GM12878 (cell line): ENCODE measurements at regions not wholly inside any gene's neighbourhood (a gene's known extent, or its start where the extent isn't known, plus 50 kb on each side); places are given as distances from the start of the nearest gene placed in this dataset.

Source experiments
- ATAC-seq: fragments of 200-7000 bp; cut with Tn5 transposase; 3 replicates; pipeline ENCODE4 v1.9.1; 2020; ENCODE audit warnings: mild to moderate bottlenecking, moderate library complexity
- BruUV-seq: library from RNA; stranded (reverse); fragments of 400-500 nt; replicated peaks from 2 replicates; lab custom pipeline; 2021; lab: Mats Ljungman, UMichigan
- CTCF ChIA-PET: fragments of 300-600 bp; sonication (Branson Sonifier 250); formaldehyde crosslinking; extraction: SDS; loops from one replicate; lab custom pipeline; 2021; ENCODE audit warnings: inconsistent platforms; lab: Yijun Ruan, JAX
- POLR2A ChIA-PET: fragments of 350-600 bp; formaldehyde crosslinking; extraction: SDS; loops from one replicate; lab custom pipeline; 2021; ENCODE audit warnings: inconsistent platforms; lab: Charles Lee
- RAD21 ChIA-PET: fragments of 300-600 bp; sonication (Branson Sonifier 250); formaldehyde crosslinking; loops from one replicate; lab custom pipeline; 2023; ENCODE audit warnings: antibody characterized with exemption; ENCODE audit not compliant: unreplicated experiment; lab: Charles Lee
- SMC1A ChIA-PET: fragments of 300-600 bp; sonication (Branson Sonifier 250); formaldehyde crosslinking; loops from one replicate; lab custom pipeline; 2023; ENCODE audit not compliant: unreplicated experiment, uncharacterized antibody; lab: Charles Lee
- DNase-seq: peaks from one replicate; pipeline ENCODE4 v3.0.0-alpha.2; 2011; ENCODE audit warnings: low read depth, low spot score
- FAIRE-seq: peaks from 3 replicates; lab custom pipeline; 2011; peaks lifted over from hg19 to GRCh38; lab: Jason Lieb, UNC
- H2AFZ ChIP-seq: 2 replicates; pipeline ENCODE4 v1.6.0; 2011; ENCODE audit warnings: low read depth, low read length, control low read depth; ENCODE audit not compliant: control insufficient read depth
- H3K27ac ChIP-seq: 2 replicates; pipeline ENCODE4 v1.5.1; 2011; ENCODE audit warnings: control low read depth; ENCODE audit not compliant: control insufficient read depth, insufficient read depth
- H3K27me3 ChIP-seq, 2 experiments: replicated peaks in 1 of 2; 2 replicates each; pipeline versions ENCODE4 v1.6.0 to v1.6.1; 2011; ENCODE audit warnings: low read length in 1 of 2; ENCODE audit not compliant: control insufficient read depth in 2 of 2, insufficient read depth in 2 of 2
- H3K36me3 ChIP-seq, 2 experiments: 2 replicates each; pipeline ENCODE4 v1.5.1; 2011; ENCODE audit warnings: low read length in 1 of 2; ENCODE audit not compliant: control insufficient read depth in 2 of 2, insufficient read depth in 2 of 2
- H3K4me1 ChIP-seq: 2 replicates; pipeline ENCODE4 v1.6.1; 2011; ENCODE audit warnings: mild to moderate bottlenecking, low read length, moderate library complexity, mixed read lengths; ENCODE audit not compliant: control insufficient read depth, insufficient read depth
- H3K4me2 ChIP-seq: 2 replicates; pipeline ENCODE4 v1.6.0; 2011; ENCODE audit warnings: control low read depth; ENCODE audit not compliant: control insufficient read depth, insufficient read depth
- H3K4me3 ChIP-seq: fragments of 200-600 bp; sonication (generic); 2 replicates; pipeline ENCODE4 v1.5.1; 2016
- H3K79me2 ChIP-seq: 2 replicates; pipeline ENCODE4 v1.6.0; 2011; ENCODE audit warnings: low read length; ENCODE audit not compliant: control insufficient read depth, insufficient read depth
- H3K9ac ChIP-seq: 2 replicates; pipeline ENCODE4 v1.8.0; 2011; ENCODE audit warnings: low read length, control low read depth, mixed read lengths; ENCODE audit not compliant: control insufficient read depth, insufficient read depth
- H3K9me3 ChIP-seq: replicated peaks from 3 replicates; pipeline ENCODE4 v1.5.1; 2011; ENCODE audit warnings: mild to moderate bottlenecking, low read length; ENCODE audit not compliant: control insufficient read depth, insufficient read depth
- H4K20me1 ChIP-seq: 2 replicates; pipeline ENCODE4 v1.6.0; 2011; ENCODE audit not compliant: control insufficient read depth, insufficient read depth
- BCL11A ChIP-seq: IDR thresholded peaks from 2 replicates; pipeline ENCODE4 v1.6.1; 2011; ENCODE audit warnings: low read depth, low read length
- BHLHE40 ChIP-seq, 2 experiments: fragments of 450-650 bp in 1 of 2; IDR thresholded peaks; 2 replicates each; pipeline ENCODE4 v1.6.1; 2011 to 2017; ENCODE audit warnings: low read depth in 2 of 2, borderline replicate concordance in 1 of 2, improper control_type of control experiment in 1 of 2, low read length in 1 of 2, mild to moderate bottlenecking in 1 of 2
- FOXK2 ChIP-seq: fragments of 450-650 bp; IDR thresholded peaks from 2 replicates; pipeline ENCODE4 v1.6.1; 2017; ENCODE audit warnings: mild to moderate bottlenecking, moderate library complexity
- JUNB ChIP-seq: IDR thresholded peaks from 2 replicates; pipeline ENCODE4 v1.6.1; 2016; ENCODE audit warnings: antibody characterized with exemption, mild to moderate bottlenecking
- NBN ChIP-seq: fragments of 450-650 bp; IDR thresholded peaks from 2 replicates; pipeline ENCODE4 v1.6.1; 2016
- NFYA ChIP-seq: IDR thresholded peaks from 2 replicates; pipeline ENCODE4 v1.6.1; 2011; ENCODE audit warnings: low read depth, mild to moderate bottlenecking, low read length, improper control_type of control experiment, borderline replicate concordance
- NFYB ChIP-seq: IDR thresholded peaks from 2 replicates; pipeline ENCODE4 v1.6.1; 2011; ENCODE audit warnings: low read depth, mild to moderate bottlenecking, low read length, improper control_type of control experiment, moderate library complexity; ENCODE audit not compliant: insufficient read depth
- SMARCA5 ChIP-seq: fragments of 450-650 bp; IDR thresholded peaks from 2 replicates; pipeline ENCODE4 v1.6.1; 2017; ENCODE audit warnings: mild to moderate bottlenecking
- YY1 ChIP-seq: IDR thresholded peaks from 2 replicates; pipeline ENCODE4 v1.6.1; 2011; ENCODE audit warnings: low read depth, mild to moderate bottlenecking, low read length
- ZNF24 ChIP-seq: fragments of 450-650 bp; IDR thresholded peaks from 2 replicates; pipeline ENCODE4 v1.6.1; 2017; ENCODE audit warnings: antibody characterized with exemption, mild to moderate bottlenecking
- ZNF622 ChIP-seq: fragments of 450-650 bp; IDR thresholded peaks from 2 replicates; pipeline ENCODE4 v1.6.1; 2017; ENCODE audit warnings: mild to moderate bottlenecking, inconsistent platforms
- WGBS: methylation state at CpG from one replicate; pipeline ENCODE4 v1.1.6; 2016; ENCODE audit warnings: low lambda C conversion rate; ENCODE audit not compliant: insufficient replicate concordance, insufficient coverage; ENCODE audit errors: missing lambda C conversion rate; 5-methylcytosine and 5-hydroxymethylcytosine counted together
- in situ Hi-C: fragments of 300-500 bp; cut with MboI; formaldehyde crosslinking; loops from 9 replicates; pipeline ENCODE4 v1.14.3; 2018; ENCODE audit warnings: mixed read lengths
- intact Hi-C: fragments of 100-400 bp; cut with micrococcal nuclease; formaldehyde crosslinking; loops from one replicate; pipeline ENCODE4 v1.14.2; 2022; ENCODE audit not compliant: unreplicated experiment
- TF ChIP-seq, protein P1 (sequence below): fragments of 450-650 bp; formaldehyde crosslinking; IDR thresholded peaks from 2 replicates; pipeline ENCODE4 v1.4.0; 2022; ENCODE audit warnings: mild to moderate bottlenecking, moderate library complexity
- TF ChIP-seq, protein P2 (sequence below): fragments of 450-650 bp; IDR thresholded peaks from 2 replicates; pipeline ENCODE4 v1.6.1; 2017; ENCODE audit warnings: mild to moderate bottlenecking
- TF ChIP-seq, protein P3 (sequence below): fragments of 450-650 bp; IDR thresholded peaks from 2 replicates; pipeline ENCODE4 v1.6.1; 2017; ENCODE audit warnings: mild to moderate bottlenecking, moderate library complexity

DNA sequence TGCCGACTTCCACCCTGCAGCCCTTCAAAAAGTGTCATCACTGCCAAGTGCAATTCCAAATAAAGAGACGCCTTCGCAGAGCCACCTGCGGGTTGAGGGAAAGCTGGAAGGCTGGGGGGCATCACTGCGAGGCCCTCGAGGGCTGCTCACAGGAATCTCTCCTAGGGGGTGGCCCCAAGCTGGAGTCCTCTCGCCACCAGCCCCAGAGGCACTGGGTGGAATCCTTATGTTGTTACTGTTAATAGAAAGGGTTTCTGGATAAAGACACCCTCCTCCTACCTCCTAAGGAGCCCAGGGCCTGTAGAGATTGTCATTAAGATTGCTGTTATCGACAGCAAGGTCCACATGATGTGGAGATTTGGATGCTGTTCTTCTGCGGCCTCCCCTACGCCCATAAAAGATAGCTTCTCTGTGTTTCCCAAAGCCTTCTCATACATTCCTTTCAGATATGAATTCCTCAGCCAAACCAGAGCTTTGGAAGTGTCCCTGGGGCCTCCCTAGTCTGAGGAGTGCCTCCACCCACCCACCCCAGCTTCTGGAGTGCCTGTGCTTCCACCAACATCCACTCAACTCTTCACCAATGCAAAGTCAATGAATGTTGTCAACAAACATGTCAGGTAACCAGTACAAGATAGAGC lies 512.7 kb downstream of the SHQ1 start:
- CTCF ChIA-PET: no interaction called here
- 78% methylated on average over 10 of the region's 10 CpGs for WGBS
- in situ Hi-C loops: no loop called here
- SMC1A ChIA-PET: interaction anchor here (1.0 to 1.6 kb wide), 2 partner anchors 10 to 34 kb away, joined by 3 to 4 read pairs; no protein-coding TSS in a partner anchor
- Histone ChIP-seq H3K27ac (no peak overlapping the region), H3K4me2 (no peak overlapping the region), H3K9ac (no peak overlapping the region), H2AFZ (no peak overlapping the region), H3K27me3 (no peaks in the 10 kb centered on the region; a peak in 1 of 4 replicates), H3K36me3 (no peaks in the 10 kb centered on the region), H4K20me1 (no peaks in the 10 kb centered on the region), H3K4me1 (peaks cover 1% of the 10 kb centered on the region), H3K4me3 (no peak overlapping the region), H3K79me2 (no peaks in the 10 kb centered on the region), H3K9me3 (no peaks in the 10 kb centered on the region; the same call in 2 of the 3 replicates)
- ATAC-seq (no peak), FAIRE-seq (no peak), DNase-seq (no peak)
- intact Hi-C loops: no loop called here
- RAD21 ChIA-PET: no interaction called here
- POLR2A ChIA-PET: no interaction called here
- TF ChIP-seq YY1 (no peak), FOXK2 (no peak), BHLHE40 (IDR thresholded peaks at IDR 0.05; ENCODE audit: borderline replicate concordance in 1 of 2, low read depth in 2 of 2, low read length in 1 of 2) (no peak), NBN (no peak), SMARCA5 (no peak), ZNF622 (no peak), ZNF24 (no peak), NFYB (no peak), NFYA (no peak), BCL11A (no peak), JUNB (no peak)
- TF ChIP-seq, protein P1, sequence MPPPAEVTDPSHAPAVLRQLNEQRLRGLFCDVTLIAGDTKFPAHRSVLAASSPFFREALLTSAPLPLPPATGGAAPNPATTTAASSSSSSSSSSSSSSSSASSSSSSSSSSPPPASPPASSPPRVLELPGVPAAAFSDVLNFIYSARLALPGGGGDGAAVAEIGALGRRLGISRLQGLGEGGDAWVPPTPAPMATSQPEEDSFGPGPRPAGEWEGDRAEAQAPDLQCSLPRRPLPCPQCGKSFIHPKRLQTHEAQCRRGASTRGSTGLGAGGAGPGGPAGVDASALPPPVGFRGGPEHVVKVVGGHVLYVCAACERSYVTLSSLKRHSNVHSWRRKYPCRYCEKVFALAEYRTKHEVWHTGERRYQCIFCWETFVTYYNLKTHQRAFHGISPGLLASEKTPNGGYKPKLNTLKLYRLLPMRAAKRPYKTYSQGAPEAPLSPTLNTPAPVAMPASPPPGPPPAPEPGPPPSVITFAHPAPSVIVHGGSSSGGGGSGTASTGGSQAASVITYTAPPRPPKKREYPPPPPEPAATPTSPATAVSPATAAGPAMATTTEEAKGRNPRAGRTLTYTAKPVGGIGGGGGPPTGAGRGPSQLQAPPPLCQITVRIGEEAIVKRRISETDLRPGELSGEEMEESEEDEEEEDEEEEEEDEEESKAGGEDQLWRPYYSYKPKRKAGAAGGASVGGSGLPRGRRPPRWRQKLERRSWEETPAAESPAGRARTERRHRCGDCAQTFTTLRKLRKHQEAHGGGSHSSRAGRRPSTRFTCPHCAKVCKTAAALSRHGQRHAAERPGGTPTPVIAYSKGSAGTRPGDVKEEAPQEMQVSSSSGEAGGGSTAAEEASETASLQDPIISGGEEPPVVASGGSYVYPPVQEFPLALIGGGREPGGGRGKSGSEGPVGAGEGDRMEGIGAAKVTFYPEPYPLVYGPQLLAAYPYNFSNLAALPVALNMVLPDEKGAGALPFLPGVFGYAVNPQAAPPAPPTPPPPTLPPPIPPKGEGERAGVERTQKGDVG (CRISPR knock-in tag): no peak
- TF ChIP-seq, protein P2, sequence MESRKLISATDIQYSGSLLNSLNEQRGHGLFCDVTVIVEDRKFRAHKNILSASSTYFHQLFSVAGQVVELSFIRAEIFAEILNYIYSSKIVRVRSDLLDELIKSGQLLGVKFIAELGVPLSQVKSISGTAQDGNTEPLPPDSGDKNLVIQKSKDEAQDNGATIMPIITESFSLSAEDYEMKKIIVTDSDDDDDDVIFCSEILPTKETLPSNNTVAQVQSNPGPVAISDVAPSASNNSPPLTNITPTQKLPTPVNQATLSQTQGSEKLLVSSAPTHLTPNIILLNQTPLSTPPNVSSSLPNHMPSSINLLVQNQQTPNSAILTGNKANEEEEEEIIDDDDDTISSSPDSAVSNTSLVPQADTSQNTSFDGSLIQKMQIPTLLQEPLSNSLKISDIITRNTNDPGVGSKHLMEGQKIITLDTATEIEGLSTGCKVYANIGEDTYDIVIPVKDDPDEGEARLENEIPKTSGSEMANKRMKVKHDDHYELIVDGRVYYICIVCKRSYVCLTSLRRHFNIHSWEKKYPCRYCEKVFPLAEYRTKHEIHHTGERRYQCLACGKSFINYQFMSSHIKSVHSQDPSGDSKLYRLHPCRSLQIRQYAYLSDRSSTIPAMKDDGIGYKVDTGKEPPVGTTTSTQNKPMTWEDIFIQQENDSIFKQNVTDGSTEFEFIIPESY: no peak
- TF ChIP-seq, protein P3, sequence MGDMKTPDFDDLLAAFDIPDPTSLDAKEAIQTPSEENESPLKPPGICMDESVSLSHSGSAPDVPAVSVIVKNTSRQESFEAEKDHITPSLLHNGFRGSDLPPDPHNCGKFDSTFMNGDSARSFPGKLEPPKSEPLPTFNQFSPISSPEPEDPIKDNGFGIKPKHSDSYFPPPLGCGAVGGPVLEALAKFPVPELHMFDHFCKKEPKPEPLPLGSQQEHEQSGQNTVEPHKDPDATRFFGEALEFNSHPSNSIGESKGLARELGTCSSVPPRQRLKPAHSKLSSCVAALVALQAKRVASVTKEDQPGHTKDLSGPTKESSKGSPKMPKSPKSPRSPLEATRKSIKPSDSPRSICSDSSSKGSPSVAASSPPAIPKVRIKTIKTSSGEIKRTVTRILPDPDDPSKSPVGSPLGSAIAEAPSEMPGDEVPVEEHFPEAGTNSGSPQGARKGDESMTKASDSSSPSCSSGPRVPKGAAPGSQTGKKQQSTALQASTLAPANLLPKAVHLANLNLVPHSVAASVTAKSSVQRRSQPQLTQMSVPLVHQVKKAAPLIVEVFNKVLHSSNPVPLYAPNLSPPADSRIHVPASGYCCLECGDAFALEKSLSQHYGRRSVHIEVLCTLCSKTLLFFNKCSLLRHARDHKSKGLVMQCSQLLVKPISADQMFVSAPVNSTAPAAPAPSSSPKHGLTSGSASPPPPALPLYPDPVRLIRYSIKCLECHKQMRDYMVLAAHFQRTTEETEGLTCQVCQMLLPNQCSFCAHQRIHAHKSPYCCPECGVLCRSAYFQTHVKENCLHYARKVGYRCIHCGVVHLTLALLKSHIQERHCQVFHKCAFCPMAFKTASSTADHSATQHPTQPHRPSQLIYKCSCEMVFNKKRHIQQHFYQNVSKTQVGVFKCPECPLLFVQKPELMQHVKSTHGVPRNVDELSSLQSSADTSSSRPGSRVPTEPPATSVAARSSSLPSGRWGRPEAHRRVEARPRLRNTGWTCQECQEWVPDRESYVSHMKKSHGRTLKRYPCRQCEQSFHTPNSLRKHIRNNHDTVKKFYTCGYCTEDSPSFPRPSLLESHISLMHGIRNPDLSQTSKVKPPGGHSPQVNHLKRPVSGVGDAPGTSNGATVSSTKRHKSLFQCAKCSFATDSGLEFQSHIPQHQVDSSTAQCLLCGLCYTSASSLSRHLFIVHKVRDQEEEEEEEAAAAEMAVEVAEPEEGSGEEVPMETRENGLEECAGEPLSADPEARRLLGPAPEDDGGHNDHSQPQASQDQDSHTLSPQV: no peak
- BruUV-seq: no TSS peak
